ENCODE measurements at regions not wholly inside any gene's neighbourhood (a gene's known extent, or its start where the extent isn't known, plus 50 kb on each side); places are given as distances from the start of the nearest gene placed in this dataset.

DNA sequence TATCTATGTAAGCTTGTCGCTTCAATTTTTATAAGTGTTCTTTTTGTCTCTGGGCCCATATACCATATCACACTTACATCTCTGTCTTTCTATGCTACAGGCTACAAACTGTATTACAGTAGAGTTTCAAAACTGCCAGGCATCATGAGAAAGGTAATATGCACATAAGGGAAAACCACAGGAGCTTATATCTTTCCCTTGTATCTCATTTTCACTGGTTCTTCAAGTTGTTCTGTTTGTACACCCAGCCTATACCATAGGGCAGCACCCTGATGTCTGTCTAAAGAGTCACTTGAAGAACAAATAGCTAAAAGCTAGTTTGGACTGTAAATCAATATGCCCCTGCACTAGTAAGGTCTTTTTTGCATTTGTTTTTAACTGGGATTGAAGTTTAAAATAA, 366.7 kb downstream of the FIGN start:
- no peak for DNase-seq (ENCODE audit: low read depth in 2 of 2)

DNA sequence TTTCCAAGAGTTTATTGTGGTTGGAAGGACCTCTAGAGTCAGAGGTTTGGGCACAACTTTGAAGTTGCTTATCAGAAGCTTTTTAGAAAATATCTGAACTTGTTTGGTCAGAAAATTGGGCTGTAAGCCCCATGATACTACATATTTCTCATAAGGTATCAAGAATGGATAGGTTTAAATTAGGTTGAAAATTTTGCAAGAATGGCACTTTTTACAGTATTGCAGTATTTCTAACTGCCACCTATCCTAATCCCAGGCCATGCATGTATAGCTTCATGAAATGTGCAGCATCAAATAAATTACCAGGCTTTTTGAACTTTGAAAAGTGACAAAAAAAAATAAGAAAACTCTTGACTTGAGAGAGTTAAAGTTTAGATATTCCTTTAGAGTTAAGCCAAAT, 367.2 kb downstream of the FIGN start:
- DNase-seq (ENCODE audit: low read depth in 2 of 2), result no peak

DNA sequence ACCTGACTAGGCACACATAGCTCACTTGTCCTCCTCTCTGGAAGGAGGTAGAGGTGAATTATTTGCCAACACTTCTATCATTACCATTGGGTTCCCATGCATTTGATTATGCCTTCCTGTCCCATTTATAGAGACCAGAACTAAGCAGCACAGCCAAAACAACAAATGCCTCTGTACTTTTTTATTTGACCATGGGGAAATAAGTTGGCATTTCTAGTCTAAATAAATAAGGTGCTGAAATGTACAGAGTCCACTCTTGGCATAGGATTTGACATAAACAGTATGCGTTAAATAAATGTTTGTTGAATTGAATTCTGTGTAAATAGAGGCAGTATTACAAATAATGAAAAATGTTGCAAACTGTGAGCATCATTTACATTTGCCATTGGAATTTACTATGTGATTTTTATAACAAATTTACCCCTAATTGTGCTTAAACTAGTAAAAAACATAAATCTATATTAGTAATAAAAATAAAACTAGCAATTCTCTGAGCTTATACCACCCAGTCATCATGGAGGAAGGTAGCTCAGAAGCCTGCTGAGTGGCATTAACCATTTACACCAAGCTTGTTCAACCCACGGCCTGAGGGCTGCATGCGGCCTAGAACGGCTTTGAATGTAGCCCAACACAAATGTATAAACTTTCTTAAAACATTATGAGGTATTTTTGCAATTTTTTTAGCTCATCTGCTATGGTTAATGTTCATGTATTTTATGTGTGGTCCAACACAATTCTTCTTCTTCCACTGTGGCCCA, 367.8 kb downstream of the FIGN start:
- no peak for DNase-seq (ENCODE audit: low read depth in 2 of 2)

DNA sequence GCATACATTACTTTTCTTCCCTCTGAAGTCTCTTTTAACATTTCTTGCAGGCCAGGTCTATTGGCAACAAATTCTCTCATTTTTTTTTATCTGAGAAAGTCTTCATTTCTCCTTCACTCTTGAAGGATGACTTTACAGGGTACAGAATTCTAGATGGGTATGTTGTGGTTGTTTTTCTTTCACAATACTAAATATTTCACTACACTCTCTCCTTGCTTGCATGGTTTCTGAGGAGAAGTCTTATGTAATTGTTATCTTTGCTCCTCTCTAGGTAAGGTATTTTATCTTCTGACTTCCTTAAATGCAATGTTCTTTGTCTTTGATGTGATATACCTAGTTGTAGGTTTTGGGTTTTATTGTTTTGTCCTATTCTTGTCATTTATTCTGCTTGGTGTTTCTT, 371.1 kb downstream of the FIGN start:
- DNase-seq (ENCODE audit: low read depth in 2 of 2), result no peak

DNA sequence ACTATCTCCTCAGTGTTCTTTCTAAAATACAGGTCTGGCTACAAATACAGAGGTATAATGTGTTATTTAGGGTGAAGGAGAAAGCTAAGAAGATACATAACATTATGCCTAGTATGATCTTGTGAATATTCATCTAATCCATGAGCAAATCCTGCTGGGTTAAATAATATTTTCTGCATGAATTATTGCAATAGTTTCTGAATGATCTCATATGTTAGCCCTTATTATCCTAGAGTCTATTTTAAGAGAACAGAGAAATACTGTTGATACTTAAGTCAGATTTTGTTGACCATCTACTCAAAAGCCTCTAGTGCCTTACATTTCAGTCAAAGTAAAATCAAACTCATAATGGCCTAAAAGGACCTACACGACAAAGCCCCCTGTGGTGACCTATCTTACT, 382.3 kb downstream of the FIGN start:
- no peak for DNase-seq (ENCODE audit: low read depth in 2 of 2)

DNA sequence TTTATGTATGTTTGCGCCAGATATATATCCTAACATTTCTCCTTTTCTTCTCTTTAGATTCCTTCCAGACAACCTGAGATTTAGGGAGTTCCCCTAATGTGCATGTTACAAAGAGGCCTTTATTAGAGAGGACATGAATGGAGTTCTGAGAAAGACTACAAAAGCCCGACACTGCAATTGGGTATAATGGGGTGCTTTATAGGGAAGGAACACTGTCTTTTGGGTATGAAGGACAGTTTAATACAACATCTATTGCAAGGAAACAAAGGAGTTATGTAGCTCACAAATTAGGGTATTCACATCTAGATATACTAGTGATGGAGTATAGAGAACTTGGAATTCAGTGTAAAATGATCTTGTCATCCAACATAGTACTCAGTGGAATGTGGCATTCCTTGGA, 383.8 kb downstream of the FIGN start:
- no peak for DNase-seq (ENCODE audit: low read depth in 2 of 2)

DNA sequence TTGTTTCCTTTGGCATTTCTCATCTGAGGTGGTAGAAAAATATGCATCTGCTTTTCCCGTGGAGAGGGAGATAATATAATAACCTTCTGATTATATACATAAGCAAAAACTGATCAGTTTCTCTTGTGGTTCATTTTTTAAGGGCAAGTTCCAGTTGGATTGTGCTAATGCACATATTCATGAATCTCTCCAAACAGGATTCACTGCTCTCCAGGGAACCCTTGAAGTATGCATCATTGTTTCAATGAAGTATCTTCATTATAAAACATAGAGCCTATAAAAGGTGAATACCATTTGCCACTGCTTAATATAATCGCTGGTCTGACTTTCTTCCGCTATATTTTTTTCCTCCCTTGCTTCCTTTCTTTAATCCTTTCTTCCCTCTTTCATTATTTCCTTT, 384.7 kb downstream of the FIGN start:
- DNase-seq (ENCODE audit: low read depth in 2 of 2), result no peak

DNA sequence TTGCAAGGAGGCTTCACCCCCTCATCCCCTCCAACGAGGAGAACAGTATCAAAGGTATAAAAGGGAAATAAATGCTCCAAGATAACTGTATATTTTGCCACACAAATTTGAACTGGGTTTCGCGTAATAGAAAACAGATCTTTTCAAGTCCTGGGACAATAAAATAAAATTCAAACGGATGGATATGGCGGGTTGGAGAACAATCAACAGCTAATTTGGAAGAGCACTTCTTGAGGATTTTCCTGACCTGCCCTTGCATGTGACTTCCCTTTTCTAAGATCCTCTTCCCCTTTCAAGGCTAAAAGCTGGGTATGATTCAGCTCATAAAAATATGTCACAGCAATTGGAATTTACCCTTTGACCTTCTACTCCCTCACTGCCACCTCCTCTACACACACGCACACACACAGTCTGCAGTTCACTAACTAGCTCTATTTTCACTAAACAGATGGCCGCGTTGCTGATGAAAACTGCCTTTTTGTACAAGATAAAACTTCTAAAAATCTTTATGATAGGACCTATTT, 386.9 kb downstream of the FIGN start:
- peak in 1 of 2 experiments; percentile 16 for DNase-seq (ENCODE audit: low read depth in 2 of 2)

DNA sequence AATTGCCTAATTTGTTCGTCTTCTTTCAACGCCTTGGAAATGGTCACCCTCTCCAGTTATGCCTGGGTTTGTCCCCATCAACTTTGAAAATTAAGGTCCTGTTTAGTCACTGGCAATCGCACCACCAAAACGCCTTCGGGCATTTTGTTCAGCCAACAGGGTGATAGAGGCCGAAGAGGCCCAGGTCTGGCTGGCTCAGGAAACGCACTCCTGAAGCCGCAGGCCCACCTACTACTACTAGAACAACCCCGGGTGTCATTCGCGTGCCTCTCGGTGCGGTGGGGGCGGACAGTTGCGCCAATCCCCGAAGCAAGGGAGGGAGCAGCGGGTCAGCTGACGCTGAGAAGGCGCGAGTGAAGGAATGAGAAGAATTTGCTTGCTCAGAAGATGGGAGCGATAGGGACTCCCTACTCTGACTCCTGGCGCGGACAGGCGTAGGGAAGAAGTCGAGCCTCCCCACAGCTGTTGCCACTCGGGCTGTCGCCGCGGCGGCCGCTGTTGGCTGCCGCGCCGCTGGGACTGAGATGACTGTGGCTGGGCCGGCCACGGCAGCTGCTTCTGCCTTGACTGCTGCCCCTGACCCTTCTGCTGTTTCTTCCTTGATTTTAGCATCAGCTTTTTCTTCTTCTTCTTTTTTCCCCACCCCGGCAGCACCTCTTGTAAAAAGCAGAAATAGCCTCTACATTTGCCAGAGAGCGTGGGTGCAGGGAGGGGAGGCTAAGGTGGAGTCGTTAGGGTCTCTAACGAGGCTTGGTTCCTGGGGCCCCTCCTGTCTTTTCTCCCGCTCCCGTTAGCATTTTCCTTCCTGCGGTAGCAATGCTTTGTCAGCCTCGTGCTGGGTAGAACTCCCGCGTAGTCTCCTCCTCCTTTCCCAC, 387.6 kb downstream of the FIGN start:
- DNase-seq (ENCODE audit: low read depth in 2 of 2), result peak; percentile 27 to 31

DNA sequence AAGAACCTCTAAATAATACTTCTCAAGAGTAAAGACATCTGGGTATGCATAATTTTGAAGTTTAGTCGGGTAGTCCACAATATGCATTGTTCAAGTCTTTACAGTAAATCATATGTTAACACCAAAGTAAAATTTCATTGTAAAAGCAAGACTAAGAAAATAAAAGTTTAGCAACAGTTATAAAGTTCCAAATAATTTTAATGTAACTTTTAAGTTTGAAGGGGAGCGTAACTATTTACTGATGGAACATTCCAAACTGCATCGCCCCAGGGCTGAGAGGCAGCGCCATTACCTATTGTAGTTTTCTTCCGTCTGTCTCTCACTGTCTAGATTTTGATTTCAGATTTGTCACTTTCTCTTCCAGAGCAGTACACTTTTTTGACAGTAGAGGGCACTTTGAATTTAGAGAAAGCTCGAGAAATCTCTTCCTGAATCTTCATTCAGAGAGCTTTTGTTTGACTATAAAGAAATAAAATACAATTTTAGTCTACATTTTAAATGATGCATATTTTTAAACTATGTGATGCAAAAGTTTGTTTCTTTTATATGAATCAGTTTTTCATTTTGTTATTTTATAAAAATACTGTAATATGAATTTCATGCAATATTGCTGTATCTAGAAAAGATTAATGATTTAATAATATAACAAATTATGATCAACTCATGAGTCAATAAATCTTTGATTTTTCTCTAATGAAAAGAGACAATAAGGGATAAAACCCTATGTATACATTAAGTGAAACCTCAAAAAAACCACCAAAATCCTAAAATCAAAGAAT, 389.8 kb downstream of the FIGN start:
- DNase-seq (ENCODE audit: low read depth in 2 of 2), result no peak

DNA sequence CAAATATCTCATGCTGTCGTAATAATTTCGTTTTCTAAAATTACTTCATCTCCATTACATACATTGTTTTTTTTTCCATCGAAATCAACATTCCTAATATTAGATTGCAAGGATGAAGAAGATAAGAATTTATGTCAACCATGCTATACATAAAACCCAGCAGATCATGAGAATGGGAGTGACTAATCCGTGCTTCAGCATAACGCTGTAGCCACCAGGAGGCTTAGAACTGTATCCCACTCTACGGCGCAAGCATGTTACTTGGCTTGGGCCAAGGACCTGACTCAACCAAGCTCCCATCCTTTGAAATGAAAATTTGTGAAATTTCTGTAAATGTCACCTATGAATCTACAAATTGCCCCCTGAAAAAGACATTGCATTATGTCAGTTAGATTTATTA, 392.5 kb downstream of the FIGN start:
- no peak for DNase-seq (ENCODE audit: low read depth in 2 of 2)

DNA sequence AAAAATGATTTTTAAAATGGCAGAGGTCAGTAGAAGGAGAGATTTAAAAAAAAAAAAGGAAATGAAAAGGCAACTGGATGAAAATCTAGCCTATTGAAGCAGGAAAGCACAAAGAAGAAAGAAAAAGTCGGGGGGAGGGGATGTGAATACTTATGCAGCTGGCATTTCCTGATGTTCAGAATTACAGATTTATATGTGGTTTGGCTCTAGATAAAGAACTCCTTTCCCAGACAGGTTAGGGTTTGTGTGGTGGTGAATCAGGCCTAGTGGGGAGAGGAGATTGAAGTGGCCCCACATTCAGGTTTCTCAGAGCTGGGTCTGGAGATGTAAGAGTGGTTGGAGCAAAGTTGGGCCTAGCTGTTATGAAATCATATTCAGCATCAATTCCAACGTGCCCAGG, 394.4 kb downstream of the FIGN start:
- DNase-seq (ENCODE audit: low read depth in 2 of 2), result no peak

DNA sequence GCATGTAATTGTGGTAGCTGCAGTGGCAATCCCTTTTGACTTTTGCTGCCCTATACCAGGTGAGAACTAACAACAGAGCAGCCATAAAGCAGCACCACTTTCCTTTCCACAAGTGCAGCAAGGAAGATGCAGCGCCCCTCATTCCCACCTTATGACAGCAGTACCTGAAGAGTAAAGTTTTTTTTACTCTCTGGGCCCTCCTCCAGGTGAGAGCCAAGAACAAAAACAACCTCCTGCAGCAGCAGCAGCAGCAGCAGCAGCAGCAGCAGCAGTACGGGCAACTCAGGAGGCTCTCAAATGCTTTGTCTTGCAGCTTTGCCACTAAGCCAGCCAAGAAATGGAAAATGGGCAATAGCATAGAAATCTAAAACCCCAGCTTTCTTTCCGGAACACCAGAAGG, 397.5 kb downstream of the FIGN start:
- no peak for DNase-seq (ENCODE audit: low read depth in 2 of 2)

DNA sequence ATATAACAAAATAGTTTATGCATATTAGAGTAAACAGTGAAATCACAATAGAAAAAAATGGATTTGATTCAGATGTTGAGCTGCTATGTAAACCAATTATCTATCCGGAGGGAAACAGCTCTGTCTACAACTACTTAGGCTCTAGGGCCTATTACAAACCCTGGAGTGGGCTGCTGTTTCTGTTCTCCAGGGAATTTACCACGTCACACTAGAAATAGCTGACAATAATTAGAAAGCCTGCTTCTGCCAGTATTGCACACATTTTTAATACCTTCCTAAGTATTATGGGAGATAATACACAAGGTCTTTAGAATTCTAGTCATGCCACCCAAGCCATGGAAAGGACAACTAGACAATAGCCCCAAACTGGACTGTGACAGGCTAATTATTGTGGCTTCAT, 411.1 kb downstream of the FIGN start:
- no peak for DNase-seq (ENCODE audit: low read depth in 2 of 2)

DNA sequence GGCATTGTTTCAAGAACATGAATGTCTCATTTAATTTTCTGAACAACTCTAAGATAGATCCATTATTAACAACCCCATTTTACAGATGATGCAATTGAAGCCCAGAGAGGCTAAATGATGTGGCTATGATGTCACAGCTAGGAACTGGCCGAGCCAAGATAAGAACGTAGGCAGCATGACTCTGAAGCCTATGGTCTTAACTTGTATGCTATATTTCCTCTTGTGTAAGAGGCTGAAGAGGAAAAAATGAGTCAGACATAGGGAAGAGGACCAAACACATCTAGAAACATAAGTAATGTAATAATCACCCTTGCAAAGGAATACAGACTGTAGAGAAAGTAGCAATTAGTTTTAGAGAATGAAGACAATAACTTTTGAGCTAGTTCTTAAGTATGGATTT, 416.8 kb downstream of the FIGN start:
- peak in 1 of 2 experiments; percentile 7 for DNase-seq (ENCODE audit: low read depth in 2 of 2)

DNA sequence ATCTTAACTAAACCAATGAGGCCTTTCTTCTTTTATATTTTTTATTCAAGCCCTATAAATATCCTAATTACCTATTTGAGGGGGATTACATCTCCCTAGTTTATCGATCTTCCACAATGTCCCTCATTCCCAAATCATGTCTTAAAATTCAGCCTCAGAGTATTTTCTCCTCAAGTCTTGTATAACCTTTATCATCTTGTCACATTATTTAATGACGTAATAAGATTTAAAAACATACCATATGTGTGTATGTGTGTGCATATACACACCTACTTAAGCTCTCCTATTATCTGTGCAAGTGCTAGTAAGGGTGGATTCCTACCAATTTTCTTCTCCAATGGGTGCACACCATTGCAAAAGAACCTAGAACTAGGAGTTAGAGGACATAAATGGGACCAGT, 421.1 kb downstream of the FIGN start:
- no peak for DNase-seq (ENCODE audit: low read depth in 2 of 2)

DNA sequence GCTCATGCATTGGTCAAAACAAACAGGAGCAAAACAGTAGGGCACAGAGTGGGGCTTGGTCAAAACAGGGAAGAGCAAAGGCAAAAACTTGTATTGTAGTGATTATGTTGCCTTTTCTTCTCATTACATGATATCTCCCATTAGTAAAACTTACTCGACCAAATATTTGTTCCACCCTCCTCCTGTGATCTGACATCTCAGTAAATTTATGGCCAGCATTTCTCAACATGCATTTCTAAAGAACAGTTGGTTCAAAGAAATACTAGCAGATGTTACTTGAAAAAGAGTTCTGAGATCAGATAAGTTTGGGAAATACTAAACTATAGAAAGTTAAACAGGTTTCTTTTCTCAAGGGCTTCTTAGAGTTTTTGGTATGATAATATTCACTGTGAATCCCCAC, 423.1 kb downstream of the FIGN start:
- DNase-seq (ENCODE audit: low read depth in 2 of 2), result no peak

DNA sequence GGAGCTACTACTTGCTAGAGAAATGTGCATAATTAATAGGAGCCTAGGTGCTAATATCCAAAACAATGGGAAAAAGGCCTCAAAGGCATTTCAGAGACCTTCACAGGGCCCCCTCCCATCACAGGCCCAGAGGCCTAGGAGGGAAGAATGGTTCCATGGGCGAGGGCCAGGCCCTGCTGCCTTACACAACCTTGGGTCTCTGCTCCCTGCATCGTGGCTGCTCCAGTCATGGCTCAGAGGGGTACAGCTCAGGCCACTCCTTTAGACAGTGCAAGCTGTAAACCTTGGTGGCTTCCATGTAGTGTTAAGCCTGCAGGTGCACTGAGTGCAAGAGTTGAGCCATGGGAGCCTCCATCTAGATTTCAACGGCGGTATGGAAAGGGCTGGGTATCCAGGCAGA, 429.2 kb downstream of the FIGN start:
- no peak for DNase-seq (ENCODE audit: low read depth in 2 of 2)

DNA sequence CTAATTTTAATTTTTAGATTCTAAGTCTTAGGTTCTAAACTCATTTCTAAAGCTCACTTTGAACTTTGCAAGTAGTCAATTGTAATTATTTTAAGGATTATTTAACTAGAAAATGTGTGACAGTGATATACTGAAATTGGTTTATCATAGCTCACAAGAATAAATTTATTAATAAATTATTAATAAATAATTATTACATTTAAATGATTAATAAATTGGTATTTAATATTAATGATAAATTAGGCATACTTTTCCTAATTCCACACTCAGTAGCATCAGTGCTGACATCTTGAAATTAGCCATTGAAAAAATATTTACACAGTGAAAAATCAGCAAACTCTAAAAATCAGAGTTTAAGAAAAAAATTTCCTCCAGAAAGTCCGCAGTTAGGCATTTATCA, 433.7 kb downstream of the FIGN start:
- no peak for DNase-seq (ENCODE audit: low read depth in 2 of 2)

DNA sequence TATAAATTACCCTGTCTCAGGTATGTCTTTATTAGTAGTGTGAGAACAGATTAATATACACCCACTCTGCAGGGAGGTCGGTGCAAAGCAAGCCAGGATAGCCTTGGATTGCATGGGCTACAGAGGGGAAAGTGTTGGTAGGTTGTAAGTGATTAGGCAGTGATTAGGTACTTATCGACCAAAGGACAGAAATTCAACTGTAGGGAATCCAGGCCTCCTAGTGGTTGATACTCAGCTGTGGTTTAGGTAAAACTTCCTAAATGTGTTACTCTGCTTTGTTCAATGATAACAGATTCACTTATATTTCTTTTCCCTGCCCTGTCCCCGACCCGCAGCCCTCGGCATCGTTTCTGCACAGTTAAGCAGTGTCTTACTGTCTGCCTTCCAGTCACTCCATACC, 444.0 kb downstream of the FIGN start:
- DNase-seq (ENCODE audit: low read depth in 2 of 2), result no peak

DNA sequence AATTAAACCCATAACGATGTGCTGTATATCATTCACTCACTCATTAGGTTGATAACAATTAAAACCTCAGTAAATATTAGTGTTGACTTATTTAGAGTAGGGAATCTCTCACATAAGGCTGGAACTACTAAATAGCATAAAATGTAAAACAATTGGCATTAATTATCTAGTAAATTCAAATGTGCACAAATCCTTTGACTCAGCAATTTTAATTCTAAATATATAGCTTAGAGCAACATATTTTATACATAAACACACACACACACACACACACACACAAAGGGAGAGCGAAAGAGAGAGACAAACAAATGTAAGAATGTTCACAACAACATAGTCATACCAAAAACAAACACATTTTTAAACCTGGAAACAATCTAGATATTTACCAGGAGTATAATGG, 443.1 kb upstream of the KCNH7 start:
- DNase-seq (ENCODE audit: low read depth in 2 of 2), result no peak

DNA sequence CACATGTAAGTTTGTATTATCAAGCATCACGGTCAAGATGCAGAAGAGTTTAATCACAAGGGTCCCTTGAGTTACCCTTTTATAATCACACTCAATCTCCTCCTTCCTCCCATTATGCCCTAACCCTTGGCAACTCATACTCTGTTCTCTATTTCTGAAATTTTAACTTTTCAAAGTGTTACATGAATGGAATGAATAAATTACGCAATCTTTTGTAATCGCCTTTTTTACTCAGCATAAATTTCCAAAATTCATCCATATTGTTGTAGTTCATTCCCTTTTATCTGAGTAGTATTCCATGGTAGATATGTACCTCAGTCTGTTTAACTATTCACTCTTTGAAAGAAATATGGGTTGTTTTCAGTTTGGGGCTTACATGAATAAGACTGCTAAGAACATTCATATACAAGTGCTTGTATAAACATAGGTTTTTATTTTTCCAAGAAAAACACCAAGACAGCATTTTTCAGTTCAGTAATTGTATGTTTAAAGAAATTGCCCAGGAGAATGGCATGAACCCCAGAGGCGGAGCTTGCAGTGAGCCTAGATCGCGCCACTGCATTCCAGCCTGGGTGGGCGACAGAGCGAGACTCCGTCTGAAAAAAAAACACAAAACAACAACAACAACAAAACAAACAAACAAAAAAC, 430.9 kb upstream of the KCNH7 start:
- DNase-seq (ENCODE audit: low read depth in 2 of 2), result no peak
